Epithelial cell of esophagus (primary cell): ENCODE measurements at regions not wholly inside any gene's neighbourhood (a gene's known extent, or its start where the extent isn't known, plus 50 kb on each side); places are given as distances from the start of the nearest gene placed in this dataset.

Experiments
- DNase-seq: peaks from one replicate; pipeline ENCODE4 v3.0.0; 2010; ENCODE audit warnings: low read depth
- H3K4me3 ChIP-seq: 2 replicates; pipeline ENCODE4 v1.5.1; 2011; ENCODE audit warnings: mild to moderate bottlenecking, low read length, control low read depth
- TF ChIP-seq, protein P1 (sequence below): IDR thresholded peaks from 2 replicates; pipeline ENCODE4 v1.5.1; 2011; ENCODE audit warnings: low read depth, mild to moderate bottlenecking, low read length, control low read depth, inconsistent platforms; ENCODE audit not compliant: insufficient read depth; ENCODE audit errors: missing control alignments

DNA sequence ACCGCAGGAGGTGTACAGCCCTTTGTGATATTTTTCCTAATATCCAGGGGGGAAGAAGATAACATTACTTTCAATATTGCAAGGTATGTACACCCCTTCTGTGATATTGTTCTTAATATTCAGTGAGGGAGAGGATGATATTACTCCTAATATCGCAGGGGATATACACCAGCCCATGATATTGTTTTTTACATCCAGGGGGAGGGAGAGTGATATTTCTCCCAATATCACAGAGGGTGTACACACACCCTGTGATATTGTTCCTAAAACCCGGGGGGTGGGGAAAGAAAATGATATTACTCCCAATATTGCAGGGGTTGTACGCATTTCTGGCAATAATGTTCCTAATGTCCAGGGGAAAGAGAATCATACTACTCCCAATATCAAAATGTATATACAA, 58.0 kb upstream of the SLC25A48 start:
- TF ChIP-seq, protein P1, sequence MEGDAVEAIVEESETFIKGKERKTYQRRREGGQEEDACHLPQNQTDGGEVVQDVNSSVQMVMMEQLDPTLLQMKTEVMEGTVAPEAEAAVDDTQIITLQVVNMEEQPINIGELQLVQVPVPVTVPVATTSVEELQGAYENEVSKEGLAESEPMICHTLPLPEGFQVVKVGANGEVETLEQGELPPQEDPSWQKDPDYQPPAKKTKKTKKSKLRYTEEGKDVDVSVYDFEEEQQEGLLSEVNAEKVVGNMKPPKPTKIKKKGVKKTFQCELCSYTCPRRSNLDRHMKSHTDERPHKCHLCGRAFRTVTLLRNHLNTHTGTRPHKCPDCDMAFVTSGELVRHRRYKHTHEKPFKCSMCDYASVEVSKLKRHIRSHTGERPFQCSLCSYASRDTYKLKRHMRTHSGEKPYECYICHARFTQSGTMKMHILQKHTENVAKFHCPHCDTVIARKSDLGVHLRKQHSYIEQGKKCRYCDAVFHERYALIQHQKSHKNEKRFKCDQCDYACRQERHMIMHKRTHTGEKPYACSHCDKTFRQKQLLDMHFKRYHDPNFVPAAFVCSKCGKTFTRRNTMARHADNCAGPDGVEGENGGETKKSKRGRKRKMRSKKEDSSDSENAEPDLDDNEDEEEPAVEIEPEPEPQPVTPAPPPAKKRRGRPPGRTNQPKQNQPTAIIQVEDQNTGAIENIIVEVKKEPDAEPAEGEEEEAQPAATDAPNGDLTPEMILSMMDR: no peak
- DNase-seq: no peak
- no peak overlapping the region for H3K4me3 ChIP-seq

DNA sequence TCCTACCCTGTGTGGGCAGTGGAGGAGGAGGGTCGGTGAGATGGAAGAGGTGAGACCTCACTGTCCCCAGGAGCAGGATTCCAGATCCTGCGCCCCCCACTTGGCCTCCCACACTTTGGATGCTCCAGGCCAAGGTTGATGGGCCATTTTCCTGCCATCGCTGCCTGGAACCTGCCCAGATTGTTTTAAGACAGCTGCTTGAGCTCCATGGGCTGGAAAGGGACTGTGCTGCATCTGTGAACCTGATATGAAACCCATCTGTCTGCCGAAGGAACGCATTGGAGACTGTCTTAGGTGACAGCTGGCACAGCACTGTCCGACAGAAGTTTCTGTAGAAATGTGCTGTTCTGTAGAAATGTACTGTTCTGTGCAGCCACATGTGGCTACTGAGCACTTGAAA, 72.7 kb upstream of the SLC25A48 start:
- no peak for DNase-seq
- TF ChIP-seq, protein P1: no peak
- no peak overlapping the region for H3K4me3 ChIP-seq

DNA sequence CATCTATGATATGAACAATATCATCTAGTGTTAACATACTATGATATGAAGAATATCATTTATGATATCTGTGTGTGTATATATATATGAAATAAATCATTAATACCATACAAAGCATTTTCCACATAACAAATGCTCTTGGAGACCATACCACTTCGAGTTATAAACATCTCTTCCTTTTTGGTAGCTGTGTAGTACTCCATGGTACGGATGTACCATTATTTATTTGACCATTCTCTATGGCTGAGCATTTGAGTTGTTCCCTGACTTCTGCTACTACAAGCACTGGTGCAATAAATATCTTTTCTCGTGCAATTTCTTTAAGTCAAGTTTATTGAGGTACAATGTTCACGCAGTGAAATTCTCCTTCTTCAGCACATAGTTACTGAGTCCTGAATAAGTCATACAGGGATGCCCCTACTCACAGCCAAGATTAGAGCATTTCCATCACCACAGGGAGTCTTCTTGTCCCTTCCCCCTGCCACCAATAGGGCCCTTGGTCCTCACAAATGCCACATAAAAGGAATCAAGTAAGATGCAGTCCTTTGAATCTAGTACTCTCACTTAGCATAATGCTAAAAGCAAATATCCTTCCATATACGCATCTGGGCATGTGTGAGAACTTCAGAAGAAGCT, 75.2 kb upstream of the SLC25A48 start:
- no peak overlapping the region for H3K4me3 ChIP-seq
- DNase-seq: no peak
- TF ChIP-seq, protein P1: no peak

DNA sequence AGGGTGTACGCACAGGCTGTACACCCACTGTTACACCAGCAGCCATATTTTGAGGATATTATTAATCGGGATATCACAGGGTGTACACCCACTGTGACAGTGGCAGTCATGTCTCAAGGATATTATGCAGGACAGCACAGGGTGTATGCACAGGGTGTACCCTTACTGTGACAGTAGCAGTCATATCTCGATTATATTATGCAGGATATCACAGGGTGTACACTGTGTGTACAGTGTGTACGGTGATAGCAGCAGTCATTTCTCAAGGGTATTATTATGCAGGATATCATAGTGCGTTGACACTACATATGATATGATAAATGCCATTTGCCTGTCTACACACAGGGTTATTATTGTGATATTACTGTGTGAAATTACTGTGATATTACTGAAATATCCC, 80.5 kb upstream of the SLC25A48 start:
- H3K4me3 ChIP-seq: no peak overlapping the region
- TF ChIP-seq, protein P1: no peak
- no peak for DNase-seq

DNA sequence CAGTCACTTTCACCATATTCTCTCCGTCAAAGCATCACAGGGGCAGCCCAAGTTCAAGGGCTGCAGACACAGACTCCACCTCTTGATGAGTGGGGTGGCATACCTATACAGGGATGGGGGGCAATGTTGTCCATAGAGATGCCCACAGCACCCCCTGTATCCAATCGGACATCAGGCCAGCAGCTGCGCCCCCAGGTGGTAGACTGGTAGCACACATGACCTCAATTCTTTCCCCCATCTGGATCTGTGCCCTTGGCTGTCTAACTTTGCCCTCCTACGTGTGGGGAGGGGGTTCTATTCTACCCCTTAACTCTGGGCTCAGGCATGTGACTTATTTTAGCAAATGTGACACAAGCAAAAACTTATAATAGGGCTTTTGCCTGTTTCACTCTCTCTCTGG, 84.0 kb upstream of the SLC25A48 start:
- TF ChIP-seq, protein P1: no peak
- no peak for DNase-seq
- H3K4me3 ChIP-seq: no peak overlapping the region

DNA sequence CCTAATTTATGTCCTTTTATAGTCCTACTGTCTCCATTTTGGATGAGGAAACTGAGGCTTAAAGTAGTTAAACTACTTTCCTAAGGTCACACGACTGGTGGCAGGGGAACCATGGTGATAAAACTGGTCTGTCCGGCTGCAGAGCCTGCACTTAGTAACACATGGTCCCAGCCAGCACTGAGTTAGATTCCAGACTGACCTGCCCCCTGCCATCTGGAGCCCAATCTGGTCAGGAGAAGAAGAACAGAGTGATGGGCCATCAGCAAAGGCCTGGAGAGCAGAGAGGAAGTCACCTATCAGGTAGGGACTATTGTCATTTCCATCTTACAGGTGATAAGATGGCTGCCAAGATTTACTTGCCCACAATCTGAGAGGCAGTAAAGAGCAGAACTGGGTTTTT, 86.6 kb upstream of the SLC25A48 start:
- TF ChIP-seq, protein P1: no peak

DNA sequence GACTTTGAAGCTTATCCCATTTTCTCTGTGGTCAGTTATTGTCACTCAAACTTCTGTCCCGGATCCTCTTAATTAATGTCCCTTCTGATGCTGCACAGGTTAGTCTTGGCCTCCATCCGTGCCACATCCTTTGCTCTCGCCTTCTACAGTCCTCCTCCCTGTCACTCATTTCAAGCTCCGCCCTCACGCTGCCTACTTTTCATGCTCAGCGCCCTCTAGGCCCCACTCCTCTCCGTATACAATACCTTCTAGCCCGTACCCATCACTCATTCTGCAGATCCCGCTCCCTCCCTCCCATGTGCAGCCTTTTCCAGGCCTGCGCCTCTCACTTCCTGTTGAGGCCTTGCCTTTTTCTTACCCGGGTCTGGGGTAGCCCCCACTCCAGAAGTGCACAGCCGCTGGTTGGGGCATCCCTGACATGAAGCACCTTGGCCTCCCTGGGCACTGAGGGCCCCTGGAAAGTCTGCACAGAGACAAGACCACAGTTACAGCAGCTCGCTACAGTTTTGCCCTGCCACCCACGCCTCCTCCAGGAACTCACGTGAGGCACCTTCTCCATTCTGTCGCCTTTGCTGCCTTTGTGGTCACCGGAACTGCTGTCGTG, 88.5 kb upstream of the SLC25A48 start:
- DNase-seq: no peak
- no peak overlapping the region for H3K4me3 ChIP-seq
- TF ChIP-seq, protein P1: no peak

More for the DNA sequence above, 86.6 kb upstream of the SLC25A48 start:
- no peak for DNase-seq
- no peak overlapping the region for H3K4me3 ChIP-seq
